HUES6 (cell line): ENCODE measurements at regions not wholly inside any gene's neighbourhood (a gene's known extent, or its start where the extent isn't known, plus 50 kb on each side); places are given as distances from the start of the nearest gene placed in this dataset.

ENCODE experiments used
- H3K27ac ChIP-seq: 2 replicates; pipeline ENCODE4 v1.7.0; 2013; ENCODE audit warnings: low read depth, mild to moderate bottlenecking, low read length, inconsistent platforms
- H3K27me3 ChIP-seq: 2 replicates; pipeline ENCODE4 v1.6.1; 2013; ENCODE audit warnings: low read length; ENCODE audit not compliant: control insufficient read depth, insufficient read depth
- H3K36me3 ChIP-seq: 2 replicates; pipeline ENCODE4 v1.6.1; 2013; ENCODE audit warnings: low read length; ENCODE audit not compliant: control insufficient read depth, insufficient read depth
- H3K4me1 ChIP-seq: 2 replicates; pipeline ENCODE4 v1.6.1; 2013; ENCODE audit warnings: low read length; ENCODE audit not compliant: control insufficient read depth, insufficient read depth
- H3K4me3 ChIP-seq: 2 replicates; pipeline ENCODE4 v1.5.1; 2013; ENCODE audit warnings: low read depth, low read length
- H3K9ac ChIP-seq: one replicate; pipeline ENCODE4 v1.6.1; 2013; ENCODE audit warnings: mild to moderate bottlenecking, low read length
- H3K9me3 ChIP-seq: 2 replicates; pipeline ENCODE4 v1.6.1; 2013; ENCODE audit warnings: low read depth, low read length; ENCODE audit not compliant: control insufficient read depth, insufficient read depth

GRCh38 chr14:54127526-54127925 lies 170.9 kb upstream of the BMP4 start:
- Histone ChIP-seq H3K27ac (no peak overlapping the region), H3K4me3 (no peak overlapping the region), H3K36me3 (no peaks in the 10 kb centered on the region), H3K27me3 (no peaks in the 10 kb centered on the region), H3K9me3 (no peaks in the 10 kb centered on the region), H3K4me1 (no peaks in the 10 kb centered on the region), H3K9ac (no peak overlapping the region)

DNA sequence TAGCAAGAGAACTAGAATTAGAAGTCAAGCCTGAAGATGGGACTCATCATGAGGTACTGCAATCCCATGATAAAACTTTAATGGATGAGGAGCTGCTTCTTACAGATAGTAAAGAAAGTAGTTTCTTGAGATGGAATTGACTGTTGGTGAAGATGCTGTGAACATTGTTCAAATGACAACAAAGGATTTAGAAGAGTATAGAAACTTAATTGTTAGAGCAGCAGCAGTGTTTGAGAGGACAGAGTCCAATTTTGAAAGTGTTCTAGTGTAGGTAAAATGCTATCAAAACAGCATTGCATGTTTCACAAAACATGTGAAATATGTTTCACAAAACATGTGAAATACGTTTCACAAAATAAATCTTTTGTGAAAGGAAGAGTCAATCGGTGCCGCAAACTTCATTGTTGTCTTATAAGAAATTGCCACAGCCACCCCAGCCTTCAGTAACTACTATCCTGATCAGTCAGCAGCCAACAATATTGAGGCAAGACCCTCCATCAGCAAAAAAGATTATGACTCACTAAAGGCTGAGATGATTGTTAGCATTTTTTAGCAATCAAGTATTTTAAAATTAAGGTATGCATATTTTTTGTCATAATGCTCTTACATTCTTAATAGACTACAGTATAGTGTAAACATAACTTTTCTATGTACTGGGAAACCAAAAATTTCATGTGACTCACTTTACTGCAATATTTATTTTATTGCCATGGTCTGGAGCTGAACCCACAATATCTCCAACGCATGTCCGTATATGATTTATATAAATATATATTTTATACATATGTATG lies 173.4 kb upstream of the BMP4 start:
- Histone ChIP-seq H3K36me3 (no peaks in the 10 kb centered on the region), H3K27ac (no peak overlapping the region), H3K4me1 (peaks cover 5% of the 10 kb centered on the region; the same call in 1 of the 2 replicates), H3K9ac (no peak overlapping the region), H3K27me3 (no peaks in the 10 kb centered on the region), H3K4me3 (no peak overlapping the region), H3K9me3 (no peaks in the 10 kb centered on the region)

- Histone ChIP-seq H3K4me1 (peaks cover 5% of the 10 kb centered on the region; the same call in 1 of the 2 replicates), H3K9ac (no peak overlapping the region), H3K27ac (no peak overlapping the region), H3K27me3 (no peaks in the 10 kb centered on the region), H3K9me3 (no peaks in the 10 kb centered on the region), H3K4me3 (no peak overlapping the region), H3K36me3 (no peaks in the 10 kb centered on the region)
Observed at GRCh38 chr14:54132496-54132895, 175.9 kb upstream of the BMP4 start.

DNA sequence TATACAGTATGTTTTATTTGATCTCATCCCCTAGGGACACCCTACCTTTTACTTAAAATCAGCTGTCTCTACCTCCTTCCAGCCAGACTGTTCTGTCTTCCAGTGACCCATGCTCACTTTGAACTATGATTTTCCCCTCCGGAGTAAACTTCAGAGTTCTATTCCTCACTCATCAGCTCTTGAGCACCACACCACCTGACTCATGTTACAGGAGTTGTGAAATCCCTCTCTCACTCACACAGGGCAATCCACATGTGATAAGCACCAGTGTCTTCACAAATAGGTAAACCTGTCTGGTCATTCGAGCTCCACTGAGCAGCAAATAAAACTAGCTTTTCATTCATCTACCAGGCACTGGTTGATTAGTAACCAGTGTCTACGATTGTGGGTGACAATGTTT lies 177.3 kb upstream of the BMP4 start:
- no peaks in the 10 kb centered on the region for H3K36me3 ChIP-seq
- H3K4me3 ChIP-seq, result no peak overlapping the region
- no peak overlapping the region for H3K9ac ChIP-seq
- no peaks in the 10 kb centered on the region for H3K27me3 ChIP-seq
- no peaks in the 10 kb centered on the region for H3K9me3 ChIP-seq
- H3K27ac ChIP-seq, result no peak overlapping the region
- H3K4me1 ChIP-seq, result peaks cover 5% of the 10 kb centered on the region; the same call in 1 of the 2 replicates

DNA sequence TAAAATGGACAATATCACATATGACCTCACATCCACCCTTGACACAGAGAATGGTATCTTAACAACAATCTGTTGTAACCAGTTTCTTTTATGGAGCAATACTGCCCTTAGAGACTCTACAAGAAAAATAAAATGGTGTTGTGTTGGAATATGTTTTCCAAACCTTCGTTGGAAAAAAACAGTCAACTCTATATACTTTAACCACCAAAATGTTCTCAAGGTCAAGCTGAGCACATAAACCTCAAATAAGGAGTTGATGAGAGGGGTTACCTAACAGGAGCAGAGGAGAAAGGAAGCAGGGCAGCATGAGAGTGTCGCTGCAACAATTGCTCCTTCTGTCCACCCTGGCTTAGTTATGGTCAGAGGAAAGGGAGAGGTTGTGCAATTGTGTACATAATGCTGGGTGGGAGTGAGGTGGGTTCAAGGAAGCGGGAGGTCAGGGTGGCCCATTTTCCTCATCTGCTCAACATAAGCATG lies 179.2 kb upstream of the BMP4 start:
- H3K9ac ChIP-seq, result no peak overlapping the region
- peaks cover 5% of the 10 kb centered on the region; the same call in 1 of the 2 replicates for H3K4me1 ChIP-seq
- H3K4me3 ChIP-seq, result no peak overlapping the region
- H3K9me3 ChIP-seq, result no peaks in the 10 kb centered on the region
- H3K27me3 ChIP-seq, result no peaks in the 10 kb centered on the region
- H3K27ac ChIP-seq, result no peak overlapping the region
- H3K36me3 ChIP-seq, result no peaks in the 10 kb centered on the region

DNA sequence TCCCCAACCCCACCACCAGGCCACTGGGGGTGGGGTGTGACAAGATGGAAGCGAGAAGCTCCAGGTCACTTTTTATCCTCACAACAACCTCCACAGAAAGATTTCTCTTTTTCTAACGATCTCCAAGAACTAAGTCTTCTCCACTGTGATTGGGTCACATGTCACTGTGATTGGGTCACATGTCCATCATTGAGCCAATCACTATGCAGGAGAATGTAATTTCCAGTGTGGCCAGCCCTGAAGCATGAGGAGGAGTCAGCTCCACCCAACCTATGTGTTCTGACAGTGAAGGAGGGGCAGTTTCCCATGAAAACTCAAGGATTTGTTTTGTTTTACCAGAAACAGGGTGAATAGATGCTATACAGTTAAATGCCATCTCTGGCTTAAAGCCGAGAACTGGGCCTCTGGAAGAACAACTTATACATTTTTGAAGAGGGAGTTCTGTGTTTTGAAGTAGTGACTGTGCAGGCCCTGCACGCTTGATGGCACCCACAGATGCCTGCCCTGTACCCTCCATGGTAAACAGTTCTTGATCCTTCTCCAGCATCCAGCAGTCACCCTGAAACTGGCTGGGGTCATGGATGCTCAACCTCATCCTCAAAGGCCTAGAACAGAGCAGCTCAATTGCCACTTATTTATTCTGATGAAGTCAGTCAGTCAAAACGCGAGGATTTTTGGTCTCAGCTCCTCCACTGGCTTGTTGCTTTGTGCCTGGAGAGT lies 180.4 kb upstream of the BMP4 start:
- Histone ChIP-seq H3K9ac (no peak overlapping the region), H3K9me3 (no peaks in the 10 kb centered on the region), H3K36me3 (no peaks in the 10 kb centered on the region), H3K27ac (no peak overlapping the region), H3K4me1 (peaks cover 5% of the 10 kb centered on the region; the same call in 1 of the 2 replicates), H3K4me3 (no peak overlapping the region), H3K27me3 (no peaks in the 10 kb centered on the region)

GRCh38 chr14:54137614-54137961 lies 181.0 kb upstream of the BMP4 start:
- H3K36me3 ChIP-seq, result no peaks in the 10 kb centered on the region
- no peaks in the 10 kb centered on the region for H3K9me3 ChIP-seq
- H3K4me3 ChIP-seq, result no peak overlapping the region
- H3K9ac ChIP-seq, result no peak overlapping the region
- no peaks in the 10 kb centered on the region for H3K27me3 ChIP-seq
- H3K4me1 ChIP-seq, result peaks cover 5% of the 10 kb centered on the region; the same call in 1 of the 2 replicates
- H3K27ac ChIP-seq, result no peak overlapping the region

DNA sequence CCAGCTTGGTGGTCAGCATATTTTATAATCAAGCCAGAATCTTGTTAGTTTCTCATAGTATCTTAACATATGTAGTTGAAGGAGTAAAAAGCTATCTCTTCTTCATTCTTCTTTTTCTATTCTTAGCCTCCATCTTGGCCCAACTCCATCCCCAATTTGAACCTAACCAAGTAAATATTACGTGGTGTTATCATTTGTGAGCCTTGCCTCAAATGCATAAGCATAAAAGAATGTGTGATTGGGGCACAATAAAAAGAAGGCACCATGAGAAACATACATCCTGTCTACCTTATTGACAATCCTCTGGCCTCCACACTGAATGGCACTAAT lies 181.4 kb upstream of the BMP4 start:
- Histone ChIP-seq H3K9me3 (no peaks in the 10 kb centered on the region), H3K27me3 (no peaks in the 10 kb centered on the region), H3K9ac (no peak overlapping the region), H3K27ac (no peak overlapping the region), H3K4me1 (peaks cover 5% of the 10 kb centered on the region; the same call in 1 of the 2 replicates), H3K36me3 (no peaks in the 10 kb centered on the region), H3K4me3 (no peak overlapping the region)

GRCh38 chr14:54138354-54139038 lies 181.9 kb upstream of the BMP4 start:
- Histone ChIP-seq H3K4me1 (peaks cover 5% of the 10 kb centered on the region; the same call in 1 of the 2 replicates), H3K9ac (no peak overlapping the region), H3K36me3 (no peaks in the 10 kb centered on the region), H3K4me3 (no peak overlapping the region), H3K27ac (no peak overlapping the region), H3K9me3 (no peaks in the 10 kb centered on the region), H3K27me3 (no peaks in the 10 kb centered on the region)

GRCh38 chr14:54140551-54140950 lies 183.9 kb upstream of the BMP4 start:
- no peak overlapping the region for H3K27ac ChIP-seq

DNA sequence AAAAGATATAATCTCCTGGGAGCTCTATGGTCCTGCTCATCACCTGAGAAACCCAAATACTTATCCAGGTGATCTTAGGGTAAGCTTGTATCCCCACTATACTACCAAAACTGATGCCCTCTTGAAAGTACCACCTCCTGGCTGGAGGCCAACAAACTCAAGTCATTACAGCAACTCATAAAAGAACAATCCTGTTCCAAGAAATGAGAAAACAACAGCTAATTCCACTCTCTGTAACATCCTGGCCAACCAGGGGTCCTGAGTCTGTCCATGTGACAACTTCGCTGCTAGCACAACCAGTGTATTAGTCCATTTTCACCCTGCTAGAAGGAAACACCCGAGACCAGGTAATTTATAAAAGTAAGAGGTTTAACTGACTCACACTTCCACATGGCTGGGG lies 190.0 kb upstream of the BMP4 start:
- H3K27me3 ChIP-seq, result no peaks in the 10 kb centered on the region
- no peak overlapping the region for H3K27ac ChIP-seq
- H3K4me3 ChIP-seq, result no peak overlapping the region
- H3K36me3 ChIP-seq, result no peaks in the 10 kb centered on the region
- H3K4me1 ChIP-seq, result no peaks in the 10 kb centered on the region
- peaks cover 7% of the 10 kb centered on the region; the same call in 1 of the 2 replicates for H3K9me3 ChIP-seq
- H3K9ac ChIP-seq, result no peak overlapping the region

More at GRCh38 chr14:54140551-54140950, 183.9 kb upstream of the BMP4 start:
- Histone ChIP-seq H3K4me1 (no peaks in the 10 kb centered on the region), H3K9me3 (no peaks in the 10 kb centered on the region), H3K27me3 (no peaks in the 10 kb centered on the region), H3K4me3 (no peak overlapping the region), H3K36me3 (no peaks in the 10 kb centered on the region), H3K9ac (no peak overlapping the region)
